ENCODE measurements at regions not wholly inside any gene's neighbourhood (a gene's known extent, or its start where the extent isn't known, plus 50 kb on each side); places are given as distances from the start of the nearest gene placed in this dataset.

- TF ChIP-seq CTCF (IDR thresholded peaks at IDR 0.05 in 8 of 11, conservative IDR thresholded peaks at IDR 0.05 in 3 of 11) (no peak), POLR2A (IDR thresholded peaks at IDR 0.05) (no peak)
Observed at GRCh38 chr2:10973766-10974165, 62.0 kb downstream of the KCNF1 start.
